UCSD-AML1 (cell line): ENCODE measurements at regions not wholly inside any gene's neighbourhood (a gene's known extent, or its start where the extent isn't known, plus 50 kb on each side); places are given as distances from the start of the nearest gene placed in this dataset.
"Not testable (repeated sequence)": the region's sequence is repeated elsewhere in the genome, so short reads cannot be mapped to it uniquely, and the experiment has no call there.

ENCODE experiments used
- DNase-seq: peaks from one replicate; lab custom pipeline; 2025; ENCODE audit not compliant: unreplicated experiment; lab: John Stamatoyannopoulos, UW

DNA sequence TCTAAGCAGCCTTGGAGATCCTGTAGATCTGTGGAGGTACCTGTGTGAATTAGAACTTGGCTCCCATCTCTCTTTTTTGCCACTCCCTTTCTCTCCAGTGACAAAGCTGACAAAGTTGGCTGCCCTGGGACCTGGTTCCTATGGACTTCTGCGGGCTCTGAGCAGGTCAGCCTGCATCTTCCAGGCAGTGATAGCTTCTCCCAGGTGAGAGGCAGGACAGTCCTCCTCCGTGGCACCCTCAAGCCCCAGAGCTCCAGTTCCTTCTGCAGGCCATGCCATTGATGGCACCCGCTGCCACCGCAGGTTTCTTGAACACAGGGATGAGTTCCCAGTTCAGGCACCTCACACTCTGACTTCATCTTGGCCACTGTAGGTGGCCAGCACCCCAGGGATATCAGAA is 73.5 kb upstream of the GRB10 start:
- DNase-seq: no peak

DNA sequence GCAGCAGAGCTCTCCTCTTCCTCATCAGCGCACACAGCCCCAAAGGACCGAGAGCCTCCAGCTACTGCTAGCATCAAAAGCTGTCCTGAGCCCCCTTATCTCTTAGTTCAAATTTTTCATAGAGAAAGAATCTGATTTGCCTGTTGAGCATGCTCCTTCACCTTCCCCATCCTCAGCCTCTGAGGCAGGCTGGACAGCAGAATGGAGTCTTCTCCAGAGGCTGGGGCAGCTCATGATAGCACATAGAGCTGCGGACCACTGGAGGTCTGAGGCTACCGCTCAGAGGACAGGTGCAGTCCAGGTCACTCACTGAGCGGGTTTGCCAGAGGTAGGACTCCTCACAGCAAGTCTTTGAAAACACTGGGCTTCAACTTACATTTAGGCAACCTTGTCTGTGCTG is 72.8 kb upstream of the GRB10 start:
- DNase-seq: no peak

DNA sequence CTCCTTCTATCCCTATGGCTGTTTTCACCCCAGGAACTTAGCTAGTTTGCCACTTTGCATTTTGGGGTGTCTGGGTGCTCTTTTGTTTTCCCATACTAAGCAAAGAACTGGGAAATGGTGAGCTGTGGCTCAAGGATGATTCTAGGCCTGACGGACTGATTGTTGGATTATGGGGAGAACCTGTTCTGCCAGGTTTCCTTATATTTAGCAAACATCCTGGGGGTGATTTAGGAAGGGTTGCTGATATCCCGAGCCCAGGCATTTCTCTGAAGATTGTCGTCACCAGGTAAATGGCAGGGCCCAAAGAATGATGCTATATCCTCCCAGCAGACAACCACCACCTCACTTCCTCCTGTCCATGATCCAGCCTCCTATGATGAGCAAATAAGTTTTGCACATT is 72.1 kb upstream of the GRB10 start:
- no peak for DNase-seq

DNA sequence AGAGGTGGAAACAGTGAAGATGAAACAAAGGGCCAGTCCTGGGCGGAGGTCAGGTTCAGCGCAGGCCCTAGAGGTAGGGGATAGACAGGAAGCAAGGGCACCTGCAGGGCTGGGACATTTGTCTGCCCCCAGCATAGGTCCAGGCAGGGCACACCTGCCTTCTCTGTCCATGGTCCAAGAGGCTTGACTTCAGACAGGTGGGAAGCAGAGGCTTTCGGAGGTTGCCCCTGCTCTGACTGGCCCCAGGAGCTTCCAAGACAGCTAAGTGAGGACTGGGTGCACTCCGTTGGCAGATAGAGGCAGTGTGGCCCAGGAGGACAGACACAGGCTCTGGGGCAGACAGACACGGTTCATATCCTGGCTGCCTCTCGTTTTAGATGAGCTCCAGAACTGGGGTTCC is 71.6 kb upstream of the GRB10 start:
- DNase-seq: no peak

DNA sequence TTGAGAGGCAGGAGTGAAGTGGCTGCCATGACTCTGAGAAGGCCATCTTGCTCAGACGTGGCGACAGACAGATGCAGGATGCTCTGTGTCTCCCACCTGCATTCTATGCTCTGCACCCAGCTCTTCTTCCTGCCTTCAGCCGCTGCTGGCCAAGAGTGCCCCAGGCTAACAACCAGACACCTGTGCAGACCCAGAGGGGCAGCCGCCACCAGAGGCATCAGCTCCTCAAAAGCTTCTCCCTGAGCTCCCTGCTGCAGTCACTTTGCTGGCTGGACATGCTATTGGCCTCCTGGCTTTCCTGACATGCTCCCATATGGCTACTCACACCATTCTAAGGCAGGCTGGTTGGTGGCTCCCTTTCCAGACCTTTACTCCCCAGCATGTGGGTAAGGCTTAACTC is 70.6 kb upstream of the GRB10 start:
- DNase-seq: no peak

DNA sequence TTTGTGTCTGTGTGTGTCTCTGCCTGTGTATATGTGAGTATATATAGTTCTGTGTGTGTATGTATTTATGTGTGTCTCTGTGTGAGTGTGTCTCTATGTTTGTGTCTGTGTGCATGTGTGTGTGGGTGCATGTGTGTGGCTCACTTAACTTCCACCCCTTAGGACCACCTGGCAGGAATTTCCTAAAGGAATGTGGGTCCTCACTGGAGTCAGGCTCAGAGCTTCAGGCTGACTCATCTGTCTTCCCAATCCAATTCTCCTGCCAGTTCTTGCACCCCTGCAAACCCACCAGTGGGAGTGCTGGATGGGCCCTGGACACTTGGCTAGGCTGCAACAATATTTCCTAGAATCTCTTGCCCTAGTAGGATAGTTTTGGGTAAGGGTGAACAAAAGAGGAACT is 70.2 kb upstream of the GRB10 start:
- no peak for DNase-seq

DNA sequence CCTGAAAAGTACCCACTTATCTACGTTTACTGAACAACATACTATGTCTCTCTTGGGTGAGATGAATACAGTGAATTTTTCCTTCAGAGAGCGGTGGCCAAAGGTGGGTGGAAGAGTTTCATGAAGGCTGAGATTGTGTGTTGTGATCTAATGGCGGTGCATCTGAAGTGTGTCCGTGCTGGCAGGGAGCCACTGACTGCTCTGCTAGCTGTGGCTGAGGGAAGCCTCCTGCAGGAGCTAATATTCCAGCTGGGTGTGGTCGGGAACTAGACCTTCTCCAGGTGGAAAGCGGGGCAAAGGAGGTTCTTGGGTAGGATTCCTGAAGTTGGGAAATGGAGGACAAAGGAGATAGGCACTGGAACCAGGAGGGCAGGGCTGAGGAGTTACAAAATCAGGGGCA is 69.2 kb upstream of the GRB10 start:
- DNase-seq: no peak

DNA sequence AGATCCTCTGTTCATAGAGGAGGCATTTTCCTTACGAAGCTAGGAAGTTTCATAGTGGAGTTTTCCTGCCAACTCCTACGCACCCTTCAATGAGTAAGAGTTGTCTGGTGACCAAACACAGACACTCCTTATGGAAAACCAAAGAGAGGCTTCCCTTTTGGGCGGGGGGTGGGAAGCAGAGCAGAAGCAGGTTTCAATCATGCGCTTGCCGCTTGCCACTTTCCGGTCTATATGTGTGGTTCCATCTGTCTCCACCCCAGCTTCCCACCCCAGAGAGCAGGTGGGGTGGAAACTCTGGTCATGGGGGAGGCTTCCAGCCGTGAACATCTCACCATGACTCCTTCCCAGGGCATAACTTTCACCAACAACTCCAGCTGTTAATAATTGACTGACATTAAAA is 68.8 kb upstream of the GRB10 start:
- no peak for DNase-seq

DNA sequence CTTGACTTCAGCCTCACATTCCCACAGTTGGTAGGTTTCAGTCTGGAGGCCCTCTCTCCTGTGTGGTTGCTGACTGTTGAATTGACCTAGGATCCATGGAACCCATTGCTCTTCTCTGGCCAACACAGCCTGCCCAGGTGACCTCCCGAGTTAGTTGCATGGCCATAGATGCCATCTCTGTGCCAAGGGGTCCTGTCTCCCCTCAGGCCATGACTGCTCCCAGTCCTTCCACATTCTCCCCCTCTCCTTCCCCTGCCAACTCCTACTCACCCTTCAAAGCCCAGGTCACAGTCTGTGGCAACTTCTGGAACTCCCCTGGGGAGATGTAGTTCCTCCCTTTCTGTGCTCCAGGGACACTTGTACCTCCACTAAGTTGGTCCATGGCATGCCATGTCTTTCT is 67.3 kb upstream of the GRB10 start:
- DNase-seq: no peak

DNA sequence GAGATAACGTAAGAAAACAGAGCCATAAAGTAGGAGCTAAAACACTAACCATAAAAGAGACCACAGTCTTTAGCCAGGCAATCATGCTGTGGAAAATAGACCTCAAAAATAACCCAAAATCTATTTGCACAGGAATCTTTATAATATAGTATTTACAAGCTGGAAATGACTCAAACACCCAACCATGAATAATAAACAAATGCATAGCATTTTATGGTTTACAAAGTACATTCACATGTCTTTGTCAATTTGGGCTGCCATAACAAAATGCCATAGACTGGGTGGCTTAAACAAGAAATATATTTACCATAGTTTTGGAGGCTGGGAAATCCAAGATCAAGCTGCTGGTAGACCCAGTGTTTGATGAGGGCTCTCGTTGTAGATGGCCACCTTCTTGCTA is 65.5 kb upstream of the GRB10 start:
- no peak for DNase-seq

DNA sequence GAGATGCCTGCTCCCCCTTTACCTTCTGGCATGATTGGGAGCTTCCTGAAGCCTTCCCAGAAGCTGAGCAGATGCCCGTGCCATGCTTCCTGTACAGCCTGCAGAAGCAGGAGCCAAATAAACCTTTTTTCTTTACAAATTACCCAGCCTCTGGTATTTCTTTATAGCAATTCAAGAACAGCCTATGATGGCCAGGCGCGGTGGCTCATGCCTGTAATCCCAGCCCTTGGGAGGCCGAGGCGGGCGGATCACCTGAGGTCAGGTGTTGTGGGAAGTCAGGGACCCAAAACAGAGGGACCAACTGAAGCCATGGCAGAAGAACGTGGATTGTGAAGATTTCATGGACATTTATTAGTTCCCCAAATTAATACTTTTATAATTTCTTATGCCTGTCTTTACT is 62.2 kb upstream of the GRB10 start:
- DNase-seq: not testable (repeated sequence)

DNA sequence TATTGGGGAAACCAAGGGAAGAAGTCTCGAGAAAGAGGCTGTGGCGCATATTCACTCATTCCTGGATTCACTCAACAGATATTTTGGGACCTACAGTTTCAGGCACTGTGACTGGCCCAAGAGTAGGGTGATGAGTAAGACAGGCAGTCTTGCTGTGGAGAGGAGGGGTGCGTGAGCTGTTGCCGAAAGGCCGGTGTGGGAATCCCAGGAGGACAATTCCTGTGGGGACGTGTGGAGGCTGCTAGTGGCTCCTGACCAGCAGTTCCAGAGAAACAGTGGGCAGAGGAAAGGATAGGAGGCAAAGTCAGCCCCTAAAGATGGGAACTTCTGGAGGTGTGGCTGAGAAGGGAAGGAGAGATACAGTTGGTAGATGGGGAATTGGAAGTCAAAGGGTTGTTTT is 59.3 kb upstream of the GRB10 start:
- DNase-seq: no peak

DNA sequence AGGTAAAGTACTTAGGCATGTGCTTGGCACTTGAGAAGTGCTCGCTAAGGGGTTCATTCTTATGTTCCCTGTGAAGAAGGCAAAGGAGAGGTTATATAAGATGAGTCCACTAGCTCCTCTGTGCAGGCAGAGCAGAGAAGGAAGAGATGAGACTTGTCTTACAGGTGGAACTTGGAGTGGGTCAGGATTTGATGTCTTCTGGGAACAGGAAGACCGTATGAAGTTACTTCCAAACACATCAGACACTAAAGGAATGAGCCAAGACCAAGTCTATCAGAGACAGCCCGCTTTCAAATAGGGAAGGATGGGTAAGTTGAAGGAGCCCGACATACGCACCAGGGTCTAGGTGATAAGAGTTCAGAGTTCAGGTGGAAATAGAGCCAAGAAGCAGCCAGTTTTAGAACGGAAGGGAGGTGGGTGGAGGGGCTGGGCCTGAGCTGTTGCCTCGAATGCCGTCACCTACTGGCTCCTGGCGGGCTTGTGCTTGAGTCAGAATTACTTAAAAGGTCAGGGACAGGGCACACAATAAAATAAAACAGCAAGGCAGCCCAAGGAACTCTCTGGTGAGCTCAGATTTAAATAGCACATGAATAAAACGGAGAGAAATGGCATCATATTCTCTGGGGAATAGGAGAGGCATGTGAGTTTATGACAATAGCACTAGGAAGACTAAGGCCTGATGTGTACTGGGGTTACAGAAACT is 56.1 kb upstream of the GRB10 start:
- DNase-seq: no peak

DNA sequence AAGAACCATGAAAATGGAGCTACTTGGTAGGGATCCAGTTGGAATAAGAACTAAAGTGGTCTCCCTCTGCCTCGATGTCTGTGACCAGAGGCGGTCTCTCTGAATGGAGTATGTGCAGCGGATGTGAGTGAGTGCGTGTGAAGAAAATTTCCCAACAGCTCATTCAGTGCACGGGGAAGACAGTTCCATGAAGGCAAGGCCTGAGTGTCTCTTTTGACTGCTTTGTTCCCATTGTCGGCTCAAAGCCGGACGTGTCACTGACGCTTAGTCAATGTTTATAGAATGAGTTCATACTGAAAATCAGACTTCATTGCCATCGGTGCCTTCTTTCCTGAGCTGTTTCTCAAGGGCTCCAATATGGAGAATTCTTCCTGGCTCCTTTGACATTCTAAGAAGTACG is 55.3 kb upstream of the GRB10 start:
- DNase-seq: no peak

DNA sequence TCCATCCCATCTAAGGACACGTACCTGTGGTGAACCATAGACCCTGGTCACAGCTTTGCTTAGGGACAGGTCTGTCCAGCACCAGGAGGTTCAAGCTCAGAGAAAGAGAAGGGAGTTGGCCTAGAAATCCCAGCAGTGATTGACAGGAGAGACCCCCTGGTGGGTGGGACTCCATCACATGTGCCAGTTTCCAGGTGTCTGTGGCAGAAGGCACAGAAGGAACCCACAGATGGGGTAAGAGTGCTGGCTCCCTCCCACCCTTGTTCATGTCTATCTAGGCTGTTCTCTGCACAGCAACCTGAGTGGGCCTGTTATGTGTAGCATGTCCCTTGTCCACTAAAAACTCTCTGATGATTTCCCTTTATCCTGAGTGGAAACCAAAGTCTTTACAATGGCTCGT is 54.0 kb upstream of the GRB10 start:
- DNase-seq: no peak

DNA sequence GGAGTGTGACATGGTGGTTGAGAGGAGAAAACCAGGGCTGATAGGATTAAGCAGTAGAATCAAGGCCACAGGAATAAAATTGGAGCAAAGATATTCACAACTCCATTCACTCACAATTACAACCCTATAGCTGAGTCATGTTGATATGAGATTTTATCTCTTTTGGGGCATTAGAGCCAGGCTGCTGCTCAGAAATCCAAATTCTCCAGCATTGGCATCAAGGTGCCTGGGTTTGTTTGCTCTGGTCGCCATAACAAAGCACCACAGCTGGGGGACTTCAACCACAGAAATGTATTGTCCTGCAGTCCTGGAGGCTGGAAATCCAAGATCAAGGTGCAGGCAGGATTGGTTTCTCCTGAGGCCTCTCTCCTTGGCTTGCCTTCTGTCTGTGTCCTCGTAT is 52.5 kb upstream of the GRB10 start:
- no peak for DNase-seq

DNA sequence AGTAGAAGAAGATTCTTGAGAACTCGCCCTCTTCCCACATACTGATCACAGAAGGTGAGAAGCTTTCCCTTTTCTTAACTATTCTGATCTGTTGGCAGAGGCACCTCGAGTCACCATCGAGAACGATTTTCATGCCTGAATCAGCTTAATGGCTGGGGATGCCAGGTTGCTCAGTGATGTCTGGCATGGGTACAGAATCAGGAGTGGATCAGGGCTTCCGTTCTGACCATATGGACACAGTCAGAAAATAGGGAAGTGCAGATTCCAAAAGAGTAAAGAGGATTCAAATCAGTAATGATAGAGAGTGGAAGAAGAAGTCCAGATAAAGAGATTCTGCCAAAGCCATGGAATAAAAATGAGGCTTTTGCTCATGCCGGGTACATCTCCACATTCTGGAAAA is 52.0 kb upstream of the GRB10 start:
- DNase-seq: no peak

DNA sequence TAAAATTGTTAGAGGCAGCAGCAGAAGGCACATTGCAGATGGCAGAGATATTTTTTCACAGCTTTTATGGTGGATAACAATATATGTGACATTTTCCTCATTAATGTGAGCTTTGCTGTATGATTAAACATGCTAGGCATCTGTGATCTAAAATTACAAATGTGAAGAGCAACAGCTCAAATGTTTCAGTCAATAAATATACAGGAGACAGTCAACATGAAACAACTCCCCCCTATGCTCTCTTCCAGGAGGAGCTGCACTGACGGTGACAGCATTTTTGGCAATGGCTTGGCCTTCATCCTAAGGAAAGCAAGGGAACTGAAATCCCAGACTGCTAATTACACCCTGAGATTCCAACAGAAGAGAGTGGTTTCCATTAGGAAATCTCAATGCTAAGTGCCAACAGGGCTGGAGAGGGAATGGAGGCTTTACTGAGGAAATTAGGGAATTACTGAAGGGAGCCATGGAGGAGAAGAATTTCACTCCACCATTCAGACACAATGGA is 51.4 kb upstream of the GRB10 start:
- no peak for DNase-seq

DNA sequence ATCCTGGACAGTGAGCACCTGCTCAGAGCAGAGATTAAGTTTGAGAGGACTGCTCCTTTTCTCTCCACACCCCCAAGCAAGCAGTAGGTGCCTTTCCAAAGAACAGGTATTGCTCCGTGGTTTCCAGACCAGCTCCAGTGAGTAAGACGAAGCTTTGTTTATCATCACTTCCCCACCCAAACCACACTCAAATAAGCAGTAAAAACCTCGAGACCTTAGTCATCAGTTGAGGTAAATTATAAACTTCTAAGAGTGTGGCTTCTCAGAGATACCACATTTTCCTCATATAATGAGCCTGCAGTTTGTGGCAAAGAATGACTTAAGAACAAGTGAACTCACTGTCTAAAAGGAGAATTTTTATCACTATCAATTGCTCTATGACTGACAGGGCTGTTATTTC is 50.0 kb upstream of the GRB10 start:
- DNase-seq: no peak
